HG02763 (cell line): ENCODE measurements at regions not wholly inside any gene's neighbourhood (a gene's known extent, or its start where the extent isn't known, plus 50 kb on each side); places are given as distances from the start of the nearest gene placed in this dataset.

Experiments
- ATAC-seq: cut with Tn5 transposase; IDR thresholded peaks from one replicate; pipeline ENCODE4 v1.9.1; 2021; ENCODE audit warnings: mild to moderate bottlenecking, moderate library complexity; ENCODE audit not compliant: unreplicated experiment

GRCh38 chr5:174356536-174356935 lies 311.0 kb downstream of the NSG2 start:
- ATAC-seq = no peak

GRCh38 chr5:174358276-174358675 lies 312.8 kb downstream of the NSG2 start:
- ATAC-seq = no peak

GRCh38 chr5:174359071-174359470 lies 313.6 kb downstream of the NSG2 start:
- ATAC-seq = no peak

- ATAC-seq = no peak
Observed at GRCh38 chr5:174362514-174362913, 317.0 kb downstream of the NSG2 start.

GRCh38 chr5:174363934-174364333 lies 318.4 kb downstream of the NSG2 start:
- ATAC-seq = no peak

- no peak for ATAC-seq
Observed at GRCh38 chr5:174364676-174365075, 319.2 kb downstream of the NSG2 start.

- ATAC-seq = no peak
Observed at GRCh38 chr5:174371600-174372094, 326.1 kb downstream of the NSG2 start.

GRCh38 chr5:174374206-174374605 lies 328.7 kb downstream of the NSG2 start:
- ATAC-seq = no peak

GRCh38 chr5:174376056-174376455 lies 330.6 kb downstream of the NSG2 start:
- ATAC-seq = no peak

GRCh38 chr5:174376726-174377373 lies 331.3 kb downstream of the NSG2 start:
- ATAC-seq = no peak

GRCh38 chr5:174378121-174378874 lies 332.8 kb downstream of the NSG2 start:
- ATAC-seq = no peak

- ATAC-seq = no peak
Observed at GRCh38 chr5:174380311-174380710, 334.8 kb downstream of the NSG2 start.

- ATAC-seq = no peak
Observed at GRCh38 chr5:174381241-174381640, 335.7 kb downstream of the NSG2 start.

- no peak for ATAC-seq
Observed at GRCh38 chr5:174383210-174384167, 338.0 kb downstream of the NSG2 start.

GRCh38 chr5:174384509-174384947 lies 339.0 kb downstream of the NSG2 start:
- ATAC-seq = no peak

- no peak for ATAC-seq
Observed at GRCh38 chr5:174386306-174386705, 338.1 kb upstream of the MSX2 start.

- ATAC-seq = no peak
Observed at GRCh38 chr5:174386846-174387245, 337.5 kb upstream of the MSX2 start.

- no peak for ATAC-seq
Observed at GRCh38 chr5:174387448-174387847, 336.9 kb upstream of the MSX2 start.

- ATAC-seq = no peak
Observed at GRCh38 chr5:174392892-174393291, 331.5 kb upstream of the MSX2 start.

GRCh38 chr5:174396541-174396940 lies 327.8 kb upstream of the MSX2 start:
- ATAC-seq = no peak

GRCh38 chr5:174397206-174397605 lies 327.2 kb upstream of the MSX2 start:
- no peak for ATAC-seq
